CD14-positive monocyte (primary cell): ENCODE measurements at regions not wholly inside any gene's neighbourhood (a gene's known extent, or its start where the extent isn't known, plus 50 kb on each side); places are given as distances from the start of the nearest gene placed in this dataset.

Experiments
- DNase-seq, 3 donors: peaks; one replicate each; pipeline ENCODE4 v3.0.0-alpha.2; 2011 to 2022
- H2AFZ ChIP-seq: 2 replicates; pipeline ENCODE4 v1.6.0; 2012; ENCODE audit warnings: mild to moderate bottlenecking, low read depth, low read length, inconsistent platforms; ENCODE audit not compliant: insufficient read depth, poor library complexity, severe bottlenecking
- H3K27ac ChIP-seq, 2 donors: 1 replicate in 1 of 2; 2 replicates in 1 of 2; pipeline ENCODE4 v1.5.1; 2012 to 2013; ENCODE audit warnings: low read length in 2 of 2, control low read depth in 1 of 2, inconsistent platforms in 1 of 2, low read depth in 1 of 2, mild to moderate bottlenecking in 1 of 2
- H3K27me3 ChIP-seq, 2 donors: one replicate each; pipeline versions ENCODE4 v1.6.0 to v1.6.1; 2011 to 2013; ENCODE audit warnings: low read length in 2 of 2; ENCODE audit not compliant: control insufficient read depth in 2 of 2, insufficient read depth in 2 of 2
- H3K36me3 ChIP-seq, 2 donors: replicated peaks in 1 of 2; 1 replicate in 1 of 2; 2 replicates in 1 of 2; pipeline versions ENCODE4 v1.5.1 to v1.6.1; 2012 to 2013; ENCODE audit warnings: low read length in 2 of 2, control low read depth in 1 of 2, inconsistent platforms in 1 of 2, mild to moderate bottlenecking in 1 of 2; ENCODE audit not compliant: insufficient read depth in 2 of 2, control insufficient read depth in 1 of 2
- H3K4me1 ChIP-seq, 2 donors: 1 replicate in 1 of 2; 2 replicates in 1 of 2; pipeline versions ENCODE4 v1.5.1 to v1.6.1; 2012 to 2013; ENCODE audit warnings: low read length in 2 of 2, control low read depth in 1 of 2, inconsistent platforms in 1 of 2, mild to moderate bottlenecking in 1 of 2, moderate library complexity in 1 of 2; ENCODE audit not compliant: insufficient read depth in 2 of 2, control insufficient read depth in 1 of 2
- H3K4me2 ChIP-seq: replicated peaks from 2 replicates; pipeline ENCODE3; 2012; ENCODE audit warnings: low read length, moderate library complexity, mild to moderate bottlenecking; ENCODE audit not compliant: poor library complexity, severe bottlenecking; ENCODE audit errors: extremely low read depth
- H3K4me3 ChIP-seq, 3 experiments: fragments of 200-600 bp in 1 of 3; sonication (generic) in 1 of 3; replicated peaks in 1 of 3; 1 replicate in 2 of 3; 2 replicates in 1 of 3; pipeline ENCODE4 v1.5.1; 2011 to 2013; ENCODE audit warnings: low read length in 3 of 3, mild to moderate bottlenecking in 3 of 3, control low read depth in 2 of 3, low read depth in 2 of 3, inconsistent platforms in 1 of 3, moderate library complexity in 1 of 3
- H3K79me2 ChIP-seq: 2 replicates; pipeline ENCODE4 v1.6.0; 2012; ENCODE audit warnings: mild to moderate bottlenecking, control low read depth, inconsistent platforms, low read length, moderate library complexity; ENCODE audit not compliant: insufficient read depth
- H3K9ac ChIP-seq: 2 replicates; pipeline ENCODE4 v1.6.0; 2017; ENCODE audit warnings: low read length, mild to moderate bottlenecking; ENCODE audit not compliant: insufficient read depth, poor library complexity, severe bottlenecking
- H3K9me3 ChIP-seq, 2 donors: replicated peaks in 1 of 2; 1 replicate in 1 of 2; 2 replicates in 1 of 2; pipeline versions ENCODE4 v1.5.1 to v1.6.1; 2012 to 2013; ENCODE audit warnings: low read length in 2 of 2, control low read depth in 1 of 2; ENCODE audit not compliant: control insufficient read depth in 1 of 2, insufficient read depth in 1 of 2
- H4K20me1 ChIP-seq: 2 replicates; pipeline ENCODE4 v1.6.0; 2012; ENCODE audit warnings: mild to moderate bottlenecking, low read length, control low read depth, moderate library complexity; ENCODE audit not compliant: insufficient read depth
- H3K27ac Mint-ChIP-seq, 7 donors: one replicate each; pipeline ENCODE4 v1.8.0; 2020; ENCODE audit warnings: mild to moderate bottlenecking in 7 of 7, mixed read lengths in 7 of 7, moderate library complexity in 6 of 7, inconsistent platforms in 2 of 7
- H3K27me3 Mint-ChIP-seq, 3 donors: one replicate each; pipeline ENCODE4 v1.8.0; 2021 to 2022; ENCODE audit warnings: low read depth in 3 of 3, mild to moderate bottlenecking in 3 of 3, mixed read lengths in 3 of 3, moderate library complexity in 3 of 3, inconsistent platforms in 1 of 3
- H3K36me3 Mint-ChIP-seq, 2 donors: one replicate each; pipeline ENCODE4 v1.8.0; 2020; ENCODE audit warnings: mixed read lengths in 2 of 2, inconsistent platforms in 1 of 2, mild to moderate bottlenecking in 1 of 2
- H3K4me1 Mint-ChIP-seq: one replicate; pipeline ENCODE4 v1.8.0; 2020; ENCODE audit warnings: mild to moderate bottlenecking, mixed read lengths
- H3K4me3 Mint-ChIP-seq, 2 donors: one replicate each; pipeline ENCODE4 v1.8.0; 2020; ENCODE audit warnings: mild to moderate bottlenecking in 2 of 2, mixed read lengths in 2 of 2, moderate library complexity in 1 of 2
- H3K9me3 Mint-ChIP-seq, 7 donors: one replicate each; pipeline ENCODE4 v1.8.0; 2020 to 2022; ENCODE audit warnings: mixed read lengths in 7 of 7, mild to moderate bottlenecking in 6 of 7, moderate library complexity in 6 of 7, inconsistent platforms in 2 of 7
- CTCF ChIP-seq: fragments of 200-600 bp; IDR thresholded peaks from one replicate; pipeline ENCODE4 v1.8.0; 2022; ENCODE audit warnings: antibody characterized with exemption, mild to moderate bottlenecking
- WGBS: methylation state at CpG from one replicate; pipeline ENCODE4 v1.1.5; 2013; ENCODE audit warnings: missing lambda C conversion rate; ENCODE audit not compliant: insufficient coverage; 5-methylcytosine and 5-hydroxymethylcytosine counted together
- intact Hi-C, 2 donors: fragments of 100-400 bp; cut with micrococcal nuclease; formaldehyde crosslinking; loops; one replicate each; pipeline versions ENCODE4 v1.15.0 to v1.15.1; 2023

DNA sequence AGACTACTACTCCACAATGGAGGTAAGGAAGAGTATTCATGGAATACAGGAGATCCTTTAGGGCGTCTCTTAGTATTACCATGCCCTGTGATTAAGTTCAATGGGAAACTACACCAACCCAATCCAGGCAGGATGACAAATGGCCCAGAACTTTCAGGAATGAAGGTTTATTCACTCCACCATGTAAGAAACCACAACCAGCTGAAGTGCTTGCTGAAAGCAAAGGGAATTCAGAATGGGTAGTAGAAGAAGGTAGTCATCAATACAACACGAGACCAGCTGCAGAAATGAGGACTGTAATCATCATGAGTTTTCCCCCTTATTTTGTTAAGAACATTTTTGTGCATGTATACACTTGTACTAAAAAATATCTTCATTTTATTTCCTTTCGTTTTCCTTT lies 76.6 kb downstream of the GPR37 start:
- intact Hi-C loops = no loop called here
- Histone ChIP-seq H2AFZ (no peak overlapping the region), H3K27ac (no peak overlapping the region), H3K79me2 (no peaks in the 10 kb centered on the region), H3K4me3 (no peak overlapping the region), H3K4me2 (no peak overlapping the region), H3K36me3 (no peaks in the 10 kb centered on the region), H4K20me1 (no peaks in the 10 kb centered on the region), H3K9me3 (peaks cover 0 to 4% of the 10 kb centered on the region in 2 donors), H3K4me1 (no peaks in the 10 kb centered on the region), H3K27me3 (no peaks in the 10 kb centered on the region), H3K9ac (no peak overlapping the region)
- no peak overlapping the region for H3K4me3 Mint-ChIP-seq
- WGBS = no CpG with 5 or more reads among the region's 3 CpGs
- peaks cover 0 to 2% (median 0%) of the 10 kb centered on the region in 3 donors for H3K27me3 Mint-ChIP-seq
- no peak for DNase-seq
- TF ChIP-seq CTCF = no peak
- peaks cover 0 to 8% (median 0%) of the 10 kb centered on the region in 7 donors for H3K9me3 Mint-ChIP-seq
- no peaks in the 10 kb centered on the region for H3K36me3 Mint-ChIP-seq
- H3K4me1 Mint-ChIP-seq = no peaks in the 10 kb centered on the region
- no peak overlapping the region for H3K27ac Mint-ChIP-seq

DNA sequence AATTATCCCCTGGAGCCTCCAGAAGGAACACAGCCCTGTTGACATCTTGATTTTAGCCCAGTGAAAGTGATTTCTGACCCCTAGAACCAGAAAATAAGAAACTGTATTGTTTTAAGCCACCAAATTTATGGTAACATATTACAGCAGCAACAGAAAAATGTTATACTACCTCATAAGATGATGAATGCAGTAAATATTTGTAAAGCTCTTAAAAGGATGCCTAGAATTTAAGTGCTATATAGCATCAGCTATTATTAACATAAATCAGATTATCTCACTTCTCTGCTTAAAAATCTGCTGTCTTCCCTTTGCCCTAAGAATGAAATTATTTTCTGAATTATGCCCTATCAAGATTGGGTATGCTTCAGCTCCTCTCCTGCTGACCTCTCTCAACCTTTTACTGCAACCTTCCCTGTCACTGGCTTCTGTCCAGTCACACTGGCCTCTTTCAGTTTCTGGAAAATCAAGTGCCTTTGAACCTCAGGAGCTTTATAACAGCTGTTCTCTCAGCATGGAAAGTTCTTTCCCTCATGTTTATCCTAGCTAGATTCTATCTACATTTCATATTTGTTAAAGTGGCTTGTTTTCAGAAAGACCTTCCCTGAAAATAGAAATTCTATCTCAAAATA lies 78.9 kb downstream of the GPR37 start:
- no peak for TF ChIP-seq CTCF
- H3K4me1 Mint-ChIP-seq = no peaks in the 10 kb centered on the region

More for the DNA sequence above, 78.9 kb downstream of the GPR37 start:
- Mint-ChIP-seq H3K27ac (no peak overlapping the region), H3K27me3 (peaks cover 0 to 2% (median 0%) of the 10 kb centered on the region in 3 donors), H3K36me3 (no peaks in the 10 kb centered on the region), H3K9me3 (peaks cover 0 to 8% (median 0%) of the 10 kb centered on the region in 7 donors), H3K4me3 (no peak overlapping the region)
- DNase-seq = no peak
- no peaks in the 10 kb centered on the region for H4K20me1 ChIP-seq
- H3K4me2 ChIP-seq = no peak overlapping the region
- H3K4me3 ChIP-seq = no peak overlapping the region
- H3K27ac ChIP-seq = no peak overlapping the region
- no peaks in the 10 kb centered on the region for H3K36me3 ChIP-seq
- H3K9ac ChIP-seq = no peak overlapping the region
- H3K9me3 ChIP-seq = peaks cover 0 to 4% of the 10 kb centered on the region in 2 donors
- no peaks in the 10 kb centered on the region for H3K79me2 ChIP-seq
- H2AFZ ChIP-seq = no peak overlapping the region
- H3K27me3 ChIP-seq = no peaks in the 10 kb centered on the region
- H3K4me1 ChIP-seq = no peaks in the 10 kb centered on the region
- intact Hi-C loops = no loop called here
